Smooth muscle cell (in vitro differentiated cells): ENCODE measurements at regions not wholly inside any gene's neighbourhood (a gene's known extent, or its start where the extent isn't known, plus 50 kb on each side); places are given as distances from the start of the nearest gene placed in this dataset.
A peak's percentile ranks its signal among the peaks of the same experiment; 100 is the strongest.

Experiments
- DNase-seq: peaks from one replicate; lab custom pipeline; 2025; ENCODE audit not compliant: unreplicated experiment; lab: John Stamatoyannopoulos, UW
- H2AFZ ChIP-seq: fragments of 200-600 bp; sonication (generic); 2 replicates; pipeline ENCODE4 v1.6.0; 2016; ENCODE audit warnings: antibody characterized with exemption, low read depth, mild to moderate bottlenecking
- H3F3A ChIP-seq: fragments of 200-600 bp; sonication (generic); 2 replicates; pipeline ENCODE4 v1.6.0; 2017; ENCODE audit warnings: antibody characterized with exemption, low read depth
- H3K27ac ChIP-seq: fragments of 200-600 bp; sonication (generic); 2 replicates; pipeline ENCODE4 v1.5.1; 2016; ENCODE audit warnings: low read depth, mild to moderate bottlenecking
- H3K27me3 ChIP-seq: fragments of 200-600 bp; sonication (generic); 2 replicates; pipeline ENCODE4 v1.6.1; 2016; ENCODE audit warnings: low read depth, mild to moderate bottlenecking
- H3K36me3 ChIP-seq: fragments of 200-600 bp; sonication (generic); 2 replicates; pipeline ENCODE4 v1.5.1; 2016; ENCODE audit warnings: low read depth
- H3K4me1 ChIP-seq: fragments of 200-600 bp; sonication (generic); 2 replicates; pipeline ENCODE4 v1.5.1; 2016; ENCODE audit warnings: low read depth
- H3K4me2 ChIP-seq: fragments of 200-600 bp; sonication (generic); 2 replicates; pipeline ENCODE4 v1.6.0; 2016; ENCODE audit warnings: mild to moderate bottlenecking
- H3K4me3 ChIP-seq: fragments of 200-600 bp; sonication (generic); 2 replicates; pipeline ENCODE4 v1.5.1; 2016; ENCODE audit warnings: mild to moderate bottlenecking
- H3K79me2 ChIP-seq: fragments of 200-600 bp; sonication (generic); 2 replicates; pipeline ENCODE4 v1.6.0; 2016; ENCODE audit warnings: low read depth, mild to moderate bottlenecking
- H3K9ac ChIP-seq: fragments of 200-600 bp; sonication (generic); 2 replicates; pipeline ENCODE4 v1.6.0; 2016; ENCODE audit warnings: low read depth
- H3K9me3 ChIP-seq: fragments of 200-600 bp; sonication (generic); replicated peaks from 2 replicates; pipeline ENCODE4 v1.5.1; 2016; ENCODE audit warnings: low read depth
- H4K20me1 ChIP-seq: fragments of 200-600 bp; sonication (generic); 2 replicates; pipeline ENCODE4 v1.6.0; 2016; ENCODE audit warnings: low read depth
- CTCF ChIP-seq: fragments of 200-600 bp; sonication (generic); IDR thresholded peaks from 2 replicates; pipeline ENCODE4 v1.5.1; 2017; ENCODE audit warnings: borderline replicate concordance, mild to moderate bottlenecking, antibody characterized with exemption; ENCODE audit not compliant: insufficient read depth, poor library complexity, severe bottlenecking
- WGBS: methylation state at CpG from one replicate; pipeline ENCODE4 v1.1.7; 2016; ENCODE audit warnings: low lambda C conversion rate; 5-methylcytosine and 5-hydroxymethylcytosine counted together

DNA sequence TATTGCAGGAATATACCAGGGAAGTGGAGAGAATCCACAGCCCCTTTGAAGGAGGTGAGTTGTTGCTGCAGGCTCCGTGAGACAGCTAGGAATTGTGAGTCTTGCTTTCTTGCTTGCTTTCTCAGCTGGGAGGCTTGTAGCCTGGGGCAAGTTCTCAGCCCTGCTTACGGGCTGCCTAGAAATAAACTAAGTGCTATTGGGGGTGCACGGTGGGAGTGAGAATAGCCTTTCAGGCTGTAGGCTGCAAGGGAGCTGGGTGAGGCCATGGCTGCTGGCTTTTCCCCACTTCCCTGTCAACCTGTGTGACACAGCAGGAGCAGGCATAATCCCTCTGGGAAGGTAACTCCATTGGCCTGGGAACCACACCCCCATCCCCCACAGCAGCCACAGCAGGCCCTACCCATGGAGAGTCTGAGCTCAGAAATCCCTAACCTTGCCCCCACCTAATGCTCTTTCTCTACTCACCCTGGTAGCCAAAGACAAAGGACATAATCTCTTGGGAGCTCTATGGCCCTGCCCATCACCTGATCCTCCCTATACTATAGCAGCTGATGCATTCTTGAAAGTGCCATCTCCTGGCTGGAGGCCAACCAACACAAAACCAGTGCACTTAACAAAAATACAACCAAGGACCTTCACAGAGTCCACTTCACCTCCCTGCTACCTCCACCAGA lies 113.0 kb downstream of the MMRN1 start:
- TF ChIP-seq CTCF = no peak

GRCh38 chr4:90012918-90013317 lies 114.3 kb upstream of the CCSER1 start:
- no peak overlapping the region for H3K4me2 ChIP-seq
- no peak for DNase-seq
- H4K20me1 ChIP-seq = no peaks in the 10 kb centered on the region
- no peaks in the 10 kb centered on the region for H3K4me1 ChIP-seq
- H3K9ac ChIP-seq = no peak overlapping the region
- TF ChIP-seq CTCF = no peak
- WGBS = 87% methylated on average over 4 of the region's 4 CpGs
- no peaks in the 10 kb centered on the region for H3K36me3 ChIP-seq
- H3K27me3 ChIP-seq = no peaks in the 10 kb centered on the region
- no peak overlapping the region for H2AFZ ChIP-seq
- H3K9me3 ChIP-seq = no peaks in the 10 kb centered on the region
- no peak overlapping the region for H3K27ac ChIP-seq
- H3F3A ChIP-seq = no peaks in the 10 kb centered on the region
- no peaks in the 10 kb centered on the region for H3K79me2 ChIP-seq
- H3K4me3 ChIP-seq = no peak overlapping the region

More for the DNA sequence above, 113.0 kb downstream of the MMRN1 start:
- no peak for DNase-seq
- H3K9me3 ChIP-seq = no peaks in the 10 kb centered on the region
- H3K36me3 ChIP-seq = no peaks in the 10 kb centered on the region
- H3K27ac ChIP-seq = no peak overlapping the region
- H2AFZ ChIP-seq = no peak overlapping the region
- H3K4me2 ChIP-seq = no peak overlapping the region
- H4K20me1 ChIP-seq = no peaks in the 10 kb centered on the region
- no peaks in the 10 kb centered on the region for H3K79me2 ChIP-seq
- 87% methylated on average over 3 of the region's 3 CpGs for WGBS
- no peaks in the 10 kb centered on the region for H3K4me1 ChIP-seq
- no peaks in the 10 kb centered on the region for H3K27me3 ChIP-seq
- H3F3A ChIP-seq = no peaks in the 10 kb centered on the region
- no peak overlapping the region for H3K4me3 ChIP-seq
- no peak overlapping the region for H3K9ac ChIP-seq

DNA sequence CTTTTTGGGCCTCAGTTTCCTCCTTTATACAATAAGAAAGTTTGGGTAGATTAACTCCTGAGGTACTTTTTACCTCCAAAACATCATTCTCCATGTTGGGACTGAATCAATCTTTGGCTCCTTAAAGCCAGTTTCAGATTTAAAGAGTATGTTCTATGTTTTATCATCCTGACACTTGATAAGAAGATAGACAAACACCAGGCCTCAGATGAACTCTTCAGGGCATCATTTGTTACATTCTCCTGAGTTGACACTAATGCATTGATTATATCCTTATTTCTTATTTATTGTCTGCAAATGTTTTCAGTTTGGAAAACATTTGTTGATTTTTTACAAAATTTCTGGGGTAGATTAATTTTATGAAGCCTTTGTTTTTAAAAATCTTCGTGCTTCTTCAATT lies 102.7 kb upstream of the CCSER1 start:
- Histone ChIP-seq H2AFZ (no peak overlapping the region), H3K4me3 (no peak overlapping the region), H3F3A (no peaks in the 10 kb centered on the region), H3K9ac (no peak overlapping the region), H3K36me3 (no peaks in the 10 kb centered on the region), H3K9me3 (no peaks in the 10 kb centered on the region), H3K79me2 (no peaks in the 10 kb centered on the region), H3K27me3 (no peaks in the 10 kb centered on the region), H3K27ac (no peak overlapping the region), H3K4me1 (no peaks in the 10 kb centered on the region), H3K4me2 (no peak overlapping the region), H4K20me1 (no peaks in the 10 kb centered on the region)
- no peak for DNase-seq
- 97% methylated on average over 1 of the region's 1 CpG for WGBS
- no peak for TF ChIP-seq CTCF

DNA sequence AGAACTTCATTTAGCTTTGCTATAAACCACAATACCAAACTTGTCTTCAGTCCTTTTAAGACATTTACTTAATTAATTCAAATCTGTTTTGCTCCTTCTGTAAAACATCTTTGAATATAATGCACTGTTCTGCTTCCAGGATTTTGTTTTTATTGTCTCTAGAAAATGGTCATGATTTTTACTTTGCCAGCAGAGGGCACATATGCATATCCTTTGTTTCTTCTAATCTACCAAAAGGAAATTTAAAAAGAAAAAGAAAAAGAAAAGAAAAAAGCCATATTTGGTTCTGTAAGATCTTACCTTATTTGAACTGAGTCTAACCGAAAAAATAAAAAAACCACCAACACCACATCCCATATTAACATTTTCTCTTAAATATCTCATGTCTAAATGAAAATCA lies 101.9 kb upstream of the CCSER1 start:
- H3K4me3 ChIP-seq = no peak overlapping the region
- 61% methylated on average over 1 of the region's 1 CpG for WGBS
- no peaks in the 10 kb centered on the region for H3K9me3 ChIP-seq
- H3K79me2 ChIP-seq = no peaks in the 10 kb centered on the region
- H3K27me3 ChIP-seq = no peaks in the 10 kb centered on the region
- no peaks in the 10 kb centered on the region for H3K36me3 ChIP-seq
- no peaks in the 10 kb centered on the region for H3F3A ChIP-seq
- peak; percentile 57 for TF ChIP-seq CTCF
- DNase-seq = no peak
- no peak overlapping the region for H3K9ac ChIP-seq
- H2AFZ ChIP-seq = no peak overlapping the region
- no peak overlapping the region for H3K4me2 ChIP-seq
- H4K20me1 ChIP-seq = no peaks in the 10 kb centered on the region
- H3K4me1 ChIP-seq = no peaks in the 10 kb centered on the region
- no peak overlapping the region for H3K27ac ChIP-seq
